GM12878 (cell line): ENCODE measurements at regions not wholly inside any gene's neighbourhood (a gene's known extent, or its start where the extent isn't known, plus 50 kb on each side); places are given as distances from the start of the nearest gene placed in this dataset.

Experiments used
- ATAC-seq: fragments of 200-7000 bp; cut with Tn5 transposase; 3 replicates; pipeline ENCODE4 v1.9.1; 2020; ENCODE audit warnings: mild to moderate bottlenecking, moderate library complexity
- BruUV-seq: library from RNA; stranded (reverse); fragments of 400-500 nt; replicated peaks from 2 replicates; lab custom pipeline; 2021; lab: Mats Ljungman, UMichigan
- CTCF ChIA-PET: fragments of 300-600 bp; sonication (Branson Sonifier 250); formaldehyde crosslinking; extraction: SDS; loops from one replicate; lab custom pipeline; 2021; ENCODE audit warnings: inconsistent platforms; lab: Yijun Ruan, JAX
- POLR2A ChIA-PET: fragments of 350-600 bp; formaldehyde crosslinking; extraction: SDS; loops from one replicate; lab custom pipeline; 2021; ENCODE audit warnings: inconsistent platforms; lab: Charles Lee
- RAD21 ChIA-PET: fragments of 300-600 bp; sonication (Branson Sonifier 250); formaldehyde crosslinking; loops from one replicate; lab custom pipeline; 2023; ENCODE audit warnings: antibody characterized with exemption; ENCODE audit not compliant: unreplicated experiment; lab: Charles Lee
- SMC1A ChIA-PET: fragments of 300-600 bp; sonication (Branson Sonifier 250); formaldehyde crosslinking; loops from one replicate; lab custom pipeline; 2023; ENCODE audit not compliant: unreplicated experiment, uncharacterized antibody; lab: Charles Lee
- DNase-seq: peaks from one replicate; pipeline ENCODE4 v3.0.0-alpha.2; 2011; ENCODE audit warnings: low read depth, low spot score
- FAIRE-seq: peaks from 3 replicates; lab custom pipeline; 2011; peaks lifted over from hg19 to GRCh38; lab: Jason Lieb, UNC
- H2AFZ ChIP-seq: 2 replicates; pipeline ENCODE4 v1.6.0; 2011; ENCODE audit warnings: low read depth, low read length, control low read depth; ENCODE audit not compliant: control insufficient read depth
- H3K27ac ChIP-seq: 2 replicates; pipeline ENCODE4 v1.5.1; 2011; ENCODE audit warnings: control low read depth; ENCODE audit not compliant: control insufficient read depth, insufficient read depth
- H3K27me3 ChIP-seq, 2 experiments: replicated peaks in 1 of 2; 2 replicates each; pipeline versions ENCODE4 v1.6.0 to v1.6.1; 2011; ENCODE audit warnings: low read length in 1 of 2; ENCODE audit not compliant: control insufficient read depth in 2 of 2, insufficient read depth in 2 of 2
- H3K36me3 ChIP-seq, 2 experiments: 2 replicates each; pipeline ENCODE4 v1.5.1; 2011; ENCODE audit warnings: low read length in 1 of 2; ENCODE audit not compliant: control insufficient read depth in 2 of 2, insufficient read depth in 2 of 2
- H3K4me1 ChIP-seq: 2 replicates; pipeline ENCODE4 v1.6.1; 2011; ENCODE audit warnings: mild to moderate bottlenecking, low read length, moderate library complexity, mixed read lengths; ENCODE audit not compliant: control insufficient read depth, insufficient read depth
- H3K4me2 ChIP-seq: 2 replicates; pipeline ENCODE4 v1.6.0; 2011; ENCODE audit warnings: control low read depth; ENCODE audit not compliant: control insufficient read depth, insufficient read depth
- H3K4me3 ChIP-seq: fragments of 200-600 bp; sonication (generic); 2 replicates; pipeline ENCODE4 v1.5.1; 2016
- H3K79me2 ChIP-seq: 2 replicates; pipeline ENCODE4 v1.6.0; 2011; ENCODE audit warnings: low read length; ENCODE audit not compliant: control insufficient read depth, insufficient read depth
- H3K9ac ChIP-seq: 2 replicates; pipeline ENCODE4 v1.8.0; 2011; ENCODE audit warnings: low read length, control low read depth, mixed read lengths; ENCODE audit not compliant: control insufficient read depth, insufficient read depth
- H3K9me3 ChIP-seq: replicated peaks from 3 replicates; pipeline ENCODE4 v1.5.1; 2011; ENCODE audit warnings: mild to moderate bottlenecking, low read length; ENCODE audit not compliant: control insufficient read depth, insufficient read depth
- H4K20me1 ChIP-seq: 2 replicates; pipeline ENCODE4 v1.6.0; 2011; ENCODE audit not compliant: control insufficient read depth, insufficient read depth
- BCLAF1 ChIP-seq: fragments of 450-650 bp; IDR thresholded peaks from 2 replicates; pipeline ENCODE4 v1.6.1; 2017; ENCODE audit warnings: antibody characterized with exemption, mild to moderate bottlenecking, moderate library complexity
- BHLHE40 ChIP-seq, 2 experiments: fragments of 450-650 bp in 1 of 2; IDR thresholded peaks; 2 replicates each; pipeline ENCODE4 v1.6.1; 2011 to 2017; ENCODE audit warnings: low read depth in 2 of 2, borderline replicate concordance in 1 of 2, improper control_type of control experiment in 1 of 2, low read length in 1 of 2, mild to moderate bottlenecking in 1 of 2
- BMI1 ChIP-seq: fragments of 450-650 bp; IDR thresholded peaks from 2 replicates; pipeline ENCODE4 v1.6.1; 2016; ENCODE audit warnings: mild to moderate bottlenecking, moderate library complexity, borderline replicate concordance
- CEBPZ ChIP-seq: fragments of 150-350 bp; IDR thresholded peaks from 2 replicates; pipeline ENCODE4 v1.6.1; 2016; ENCODE audit warnings: low read depth, low read length
- CHD4 ChIP-seq: fragments of 200-600 bp; sonication (generic); IDR thresholded peaks from 2 replicates; pipeline ENCODE4 v1.6.1; 2016; ENCODE audit warnings: mild to moderate bottlenecking
- ELK1 ChIP-seq: IDR thresholded peaks from 2 replicates; pipeline ENCODE4 v1.6.1; 2012; ENCODE audit warnings: low read depth, low read length, improper control_type of control experiment
- ETV6 ChIP-seq, 2 experiments: fragments of 450-650 bp in 1 of 2; IDR thresholded peaks in 1 of 2; conservative IDR thresholded peaks in 1 of 2; 2 replicates each; pipeline ENCODE4 v1.6.1; 2014; ENCODE audit warnings: antibody characterized with exemption in 1 of 2, borderline replicate concordance in 1 of 2, low read depth in 1 of 2, mild to moderate bottlenecking in 1 of 2, moderate library complexity in 1 of 2
- FOXM1 ChIP-seq: IDR thresholded peaks from 2 replicates; pipeline ENCODE4 v1.6.1; 2012; ENCODE audit warnings: low read depth, mild to moderate bottlenecking, inconsistent platforms, low read length, moderate library complexity
- JUNB ChIP-seq: IDR thresholded peaks from 2 replicates; pipeline ENCODE4 v1.6.1; 2016; ENCODE audit warnings: antibody characterized with exemption, mild to moderate bottlenecking
- PRDM15 ChIP-seq: fragments of 450-650 bp; formaldehyde crosslinking; IDR thresholded peaks from 2 replicates; pipeline ENCODE4 v1.4.0; 2020; ENCODE audit warnings: mild to moderate bottlenecking, moderate library complexity
- RFX5 ChIP-seq: IDR thresholded peaks from 2 replicates; pipeline ENCODE4 v1.6.1; 2011; ENCODE audit warnings: low read depth, low read length, improper control_type of control experiment
- RUNX3 ChIP-seq: IDR thresholded peaks from 2 replicates; pipeline ENCODE4 v1.6.1; 2012; ENCODE audit warnings: low read length, inconsistent platforms
- SP1 ChIP-seq: IDR thresholded peaks from one replicate; pipeline ENCODE4 v1.6.1; 2011; ENCODE audit warnings: low read depth, low read length
- TAF1 ChIP-seq: IDR thresholded peaks from 2 replicates; pipeline ENCODE4 v1.6.1; 2011; ENCODE audit warnings: mild to moderate bottlenecking, low read depth, low read length, borderline replicate concordance
- ZSCAN29 ChIP-seq: fragments of 450-650 bp; IDR thresholded peaks from 2 replicates; pipeline ENCODE4 v1.6.1; 2017; ENCODE audit warnings: mild to moderate bottlenecking, moderate library complexity
- WGBS: methylation state at CpG from one replicate; pipeline ENCODE4 v1.1.6; 2016; ENCODE audit warnings: low lambda C conversion rate; ENCODE audit not compliant: insufficient replicate concordance, insufficient coverage; ENCODE audit errors: missing lambda C conversion rate; 5-methylcytosine and 5-hydroxymethylcytosine counted together
- in situ Hi-C: fragments of 300-500 bp; cut with MboI; formaldehyde crosslinking; loops from 9 replicates; pipeline ENCODE4 v1.14.3; 2018; ENCODE audit warnings: mixed read lengths
- intact Hi-C: fragments of 100-400 bp; cut with micrococcal nuclease; formaldehyde crosslinking; loops from one replicate; pipeline ENCODE4 v1.14.2; 2022; ENCODE audit not compliant: unreplicated experiment

GRCh38 chr21:17200250-17200649 is 312.6 kb upstream of the CXADR start:
- ChIA-PET RAD21 (no interaction called here), CTCF (no interaction called here), POLR2A (no interaction called here), SMC1A (no interaction called here)
- Histone ChIP-seq H3K9ac (no peak overlapping the region), H4K20me1 (no peaks in the 10 kb centered on the region), H2AFZ (no peak overlapping the region), H3K4me3 (no peak overlapping the region), H3K27ac (no peak overlapping the region), H3K4me1 (no peaks in the 10 kb centered on the region), H3K9me3 (no peaks in the 10 kb centered on the region), H3K4me2 (no peak overlapping the region), H3K36me3 (no peaks in the 10 kb centered on the region), H3K27me3 (no peaks in the 10 kb centered on the region), H3K79me2 (no peaks in the 10 kb centered on the region)
- no TSS peak for BruUV-seq
- no peak for FAIRE-seq
- no peak for DNase-seq
- no peak for ATAC-seq
- in situ Hi-C loops (no loop called here), intact Hi-C loops (no loop called here)
- WGBS: 0% methylated on average over 2 of the region's 2 CpGs
- TF ChIP-seq JUNB: no peak
- no peak for TF ChIP-seq CEBPZ
- TF ChIP-seq TAF1: no peak
- no peak for TF ChIP-seq SP1
- no peak for TF ChIP-seq RFX5
- TF ChIP-seq PRDM15 (CRISPR knock-in tag): no peak
- TF ChIP-seq RUNX3: no peak
- TF ChIP-seq BCLAF1: no peak
- no peak for TF ChIP-seq ZSCAN29
- no peak for TF ChIP-seq ETV6 (conservative IDR thresholded peaks at IDR 0.05 in 1 of 2, IDR thresholded peaks at IDR 0.05 in 1 of 2; ENCODE audit: borderline replicate concordance in 1 of 2, low read depth in 1 of 2)
- no peak for TF ChIP-seq ELK1
- no peak for TF ChIP-seq FOXM1
- no peak for TF ChIP-seq BHLHE40 (IDR thresholded peaks at IDR 0.05; ENCODE audit: borderline replicate concordance in 1 of 2, low read depth in 2 of 2, low read length in 1 of 2)
- TF ChIP-seq CHD4: no peak
- TF ChIP-seq BMI1: no peak
